COLO829 (cell line): ENCODE measurements at regions not wholly inside any gene's neighbourhood (a gene's known extent, or its start where the extent isn't known, plus 50 kb on each side); places are given as distances from the start of the nearest gene placed in this dataset.
A peak's percentile ranks its signal among the peaks of the same experiment; 100 is the strongest.

Experiments
- DNase-seq: peaks from one replicate; pipeline ENCODE4 v3.0.0; 2012; ENCODE audit warnings: low spot score

GRCh38 chr14:101706509-101707067, 54.9 kb upstream of the PPP2R5C start:
- DNase-seq: no peak

- peak; percentile 83 for DNase-seq
Measured at GRCh38 chr14:101707068-101707842, 54.3 kb upstream of the PPP2R5C start.

DNA sequence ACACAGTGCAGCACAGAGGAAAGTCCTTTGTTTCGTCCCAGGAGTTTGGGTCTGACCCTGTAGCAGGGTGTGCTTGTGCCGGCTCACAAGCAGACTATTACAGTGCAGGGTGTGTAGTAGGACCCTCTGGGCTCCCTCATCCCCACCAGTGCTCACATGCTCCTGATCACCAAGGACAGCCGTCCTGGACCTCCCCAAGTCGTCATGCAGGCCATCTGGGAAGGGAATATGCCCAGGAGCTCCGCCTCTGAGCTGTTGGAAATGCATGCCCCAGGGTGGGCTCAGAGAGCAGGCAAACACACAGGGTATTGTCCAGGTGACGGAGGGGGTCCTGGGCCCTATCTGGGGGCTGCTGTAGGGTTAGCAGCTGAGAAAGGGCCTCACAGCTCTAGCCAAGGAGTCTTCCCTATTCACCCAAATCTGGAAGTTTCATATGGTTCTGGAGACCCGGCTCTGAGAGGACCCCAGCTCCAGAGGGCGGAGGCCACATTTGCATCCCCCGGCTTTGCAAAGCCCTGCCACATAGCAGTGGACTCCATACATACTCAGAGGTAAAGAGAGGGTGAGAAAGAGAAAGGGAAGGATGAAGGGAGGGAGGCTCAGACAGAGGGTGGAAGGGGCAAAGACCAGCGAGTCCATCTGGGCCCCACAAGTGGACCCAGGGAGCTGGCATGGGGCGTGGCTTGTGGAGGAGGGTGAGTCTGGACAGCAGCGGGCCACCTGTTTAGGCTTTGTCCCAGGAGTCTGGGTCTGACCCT, 53.5 kb upstream of the PPP2R5C start:
- DNase-seq: no peak

DNA sequence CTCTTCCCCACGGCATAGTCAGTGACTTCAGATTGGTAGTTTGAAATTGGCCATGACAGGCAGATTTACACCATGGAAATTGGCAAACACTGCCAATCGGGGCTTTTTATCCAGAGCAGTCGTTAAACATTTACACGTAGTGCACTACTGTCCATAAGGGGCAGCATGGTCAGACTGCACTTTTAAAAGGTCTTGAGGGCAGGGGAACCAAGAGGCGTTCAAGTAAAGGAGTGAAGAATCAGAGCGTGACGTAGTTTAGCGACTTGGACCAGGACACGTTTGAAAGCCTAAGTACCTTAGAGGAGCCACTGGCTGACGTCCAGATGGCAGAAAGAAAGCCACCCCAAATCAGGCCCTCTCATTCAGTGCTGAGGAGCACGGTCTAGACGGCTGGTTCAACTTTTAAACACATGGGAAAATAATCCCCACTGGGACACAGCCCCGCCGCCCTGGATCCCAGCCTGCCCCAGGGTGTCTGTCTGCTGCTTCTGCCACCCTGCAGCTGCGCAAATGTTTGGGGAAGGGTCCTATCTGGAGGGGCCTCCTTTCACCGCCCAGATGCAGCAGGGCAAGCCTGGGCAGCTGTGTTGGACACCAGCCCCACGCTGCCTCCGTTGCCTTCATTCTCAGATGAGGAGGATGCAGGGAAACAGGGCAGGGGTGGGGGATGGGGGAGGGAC, 52.5 kb upstream of the PPP2R5C start:
- no peak for DNase-seq

DNA sequence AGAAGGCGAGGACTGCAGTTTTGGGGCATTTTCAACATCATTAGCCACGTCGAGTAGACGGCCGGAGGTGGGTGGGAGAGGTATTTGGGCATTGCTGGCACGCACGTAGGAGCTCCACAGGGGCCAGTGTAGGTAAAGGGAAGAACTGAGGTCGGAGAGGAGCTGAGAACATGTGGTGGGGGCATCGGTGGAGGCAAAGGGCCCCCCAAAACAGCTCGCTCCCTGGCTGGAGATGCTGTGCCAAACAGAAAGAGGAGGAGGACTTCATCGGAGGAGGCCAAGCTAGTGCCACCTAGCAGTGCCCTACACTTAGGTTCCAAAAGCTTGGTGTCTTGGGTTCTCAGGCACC, 52.0 kb upstream of the PPP2R5C start:
- DNase-seq: no peak

- DNase-seq: no peak
Measured at GRCh38 chr14:101709962-101710931, 51.3 kb upstream of the PPP2R5C start.

DNA sequence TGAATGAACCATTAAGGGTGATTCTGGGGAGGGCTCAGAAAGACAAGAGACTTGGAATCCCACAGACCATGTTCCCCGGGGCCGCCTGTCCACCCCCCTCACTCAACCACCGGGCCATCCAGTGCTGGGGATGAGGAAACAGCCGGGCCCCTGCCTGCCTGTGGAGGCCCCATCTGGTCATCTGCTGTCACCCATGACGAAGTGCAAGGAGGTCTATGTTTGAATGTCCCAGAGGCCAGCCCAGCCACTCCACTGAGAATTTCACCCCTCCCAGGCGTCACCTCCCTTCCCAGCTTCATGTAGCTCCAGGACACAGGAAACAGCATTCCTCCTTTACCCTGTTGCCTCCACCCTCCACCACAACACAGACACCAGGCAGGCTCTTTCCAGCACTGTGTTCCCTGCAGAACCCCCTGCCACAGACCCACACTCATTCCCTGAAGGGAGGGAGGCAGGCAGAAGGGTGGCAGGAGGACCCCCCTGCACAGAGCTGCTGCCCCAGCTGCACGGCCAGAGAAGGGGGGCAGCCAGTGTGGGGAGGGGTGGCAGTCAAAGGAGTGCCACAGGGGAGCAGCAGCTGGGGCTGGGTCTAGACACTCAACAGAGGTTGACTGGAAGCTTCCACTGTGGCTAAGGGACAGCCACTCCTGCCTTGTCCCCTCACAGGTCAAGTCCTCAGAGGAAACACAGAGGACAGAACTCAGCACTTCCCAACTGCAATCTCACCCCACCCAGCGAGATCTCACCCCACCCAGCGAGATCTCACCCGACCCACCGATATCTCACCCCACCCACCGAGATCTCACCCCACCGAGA, 50.3 kb upstream of the PPP2R5C start:
- DNase-seq: no peak
